ENCODE measurements at regions not wholly inside any gene's neighbourhood (a gene's known extent, or its start where the extent isn't known, plus 50 kb on each side); places are given as distances from the start of the nearest gene placed in this dataset.

DNA sequence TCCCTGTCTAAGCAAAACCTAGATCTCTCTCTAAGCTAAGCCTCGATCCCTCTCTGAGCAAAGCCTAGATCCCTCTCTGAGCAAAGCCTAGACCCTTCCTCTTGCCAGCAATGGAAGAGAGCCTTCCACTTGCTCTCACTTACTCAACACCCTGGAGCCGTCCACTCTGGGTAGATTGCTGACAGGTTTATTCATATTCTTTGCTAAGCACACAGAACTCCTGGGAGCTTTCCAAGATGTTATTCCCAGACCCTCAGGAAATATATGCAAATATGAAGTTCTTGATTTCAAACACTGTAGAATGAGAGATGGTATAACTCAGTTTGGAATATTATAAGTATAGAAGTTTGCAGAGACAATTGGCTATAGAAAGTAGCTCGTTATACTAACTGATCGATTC, 503.8 kb upstream of the CELF2 start:
- no peak for DNase-seq (ENCODE audit: low spot score)
- TF ChIP-seq, protein P1, sequence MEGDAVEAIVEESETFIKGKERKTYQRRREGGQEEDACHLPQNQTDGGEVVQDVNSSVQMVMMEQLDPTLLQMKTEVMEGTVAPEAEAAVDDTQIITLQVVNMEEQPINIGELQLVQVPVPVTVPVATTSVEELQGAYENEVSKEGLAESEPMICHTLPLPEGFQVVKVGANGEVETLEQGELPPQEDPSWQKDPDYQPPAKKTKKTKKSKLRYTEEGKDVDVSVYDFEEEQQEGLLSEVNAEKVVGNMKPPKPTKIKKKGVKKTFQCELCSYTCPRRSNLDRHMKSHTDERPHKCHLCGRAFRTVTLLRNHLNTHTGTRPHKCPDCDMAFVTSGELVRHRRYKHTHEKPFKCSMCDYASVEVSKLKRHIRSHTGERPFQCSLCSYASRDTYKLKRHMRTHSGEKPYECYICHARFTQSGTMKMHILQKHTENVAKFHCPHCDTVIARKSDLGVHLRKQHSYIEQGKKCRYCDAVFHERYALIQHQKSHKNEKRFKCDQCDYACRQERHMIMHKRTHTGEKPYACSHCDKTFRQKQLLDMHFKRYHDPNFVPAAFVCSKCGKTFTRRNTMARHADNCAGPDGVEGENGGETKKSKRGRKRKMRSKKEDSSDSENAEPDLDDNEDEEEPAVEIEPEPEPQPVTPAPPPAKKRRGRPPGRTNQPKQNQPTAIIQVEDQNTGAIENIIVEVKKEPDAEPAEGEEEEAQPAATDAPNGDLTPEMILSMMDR (IDR thresholded peaks at IDR 0.05; ENCODE audit: extremely low read depth, missing control alignments), result no peak

DNA sequence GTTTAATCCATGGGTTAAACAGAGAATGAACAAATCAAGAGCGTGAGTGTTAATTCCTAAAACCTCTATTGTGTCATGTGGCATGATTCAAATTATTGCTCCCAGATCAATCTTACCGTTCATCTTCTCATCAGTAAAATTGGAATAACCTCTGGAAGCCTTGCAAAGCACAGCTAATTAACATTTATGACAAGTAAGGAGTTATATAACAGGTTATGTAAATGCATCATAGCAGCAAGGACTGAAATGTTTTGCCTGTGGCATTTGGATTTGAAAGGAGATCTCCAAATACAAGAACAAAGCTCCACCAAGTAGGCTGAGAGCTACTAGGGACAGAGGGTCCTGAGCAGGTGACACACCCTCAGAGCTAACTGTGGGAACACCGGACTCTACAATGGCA, 502.9 kb upstream of the CELF2 start:
- DNase-seq (ENCODE audit: low spot score), result no peak
- TF ChIP-seq, protein P1 (IDR thresholded peaks at IDR 0.05; ENCODE audit: extremely low read depth, missing control alignments), result no peak

- TF ChIP-seq, protein P1 (IDR thresholded peaks at IDR 0.05; ENCODE audit: extremely low read depth, missing control alignments), result no peak
- DNase-seq (ENCODE audit: low spot score), result no peak
Measured at GRCh38 chr10:10515479-10516204, 502.0 kb upstream of the CELF2 start.

DNA sequence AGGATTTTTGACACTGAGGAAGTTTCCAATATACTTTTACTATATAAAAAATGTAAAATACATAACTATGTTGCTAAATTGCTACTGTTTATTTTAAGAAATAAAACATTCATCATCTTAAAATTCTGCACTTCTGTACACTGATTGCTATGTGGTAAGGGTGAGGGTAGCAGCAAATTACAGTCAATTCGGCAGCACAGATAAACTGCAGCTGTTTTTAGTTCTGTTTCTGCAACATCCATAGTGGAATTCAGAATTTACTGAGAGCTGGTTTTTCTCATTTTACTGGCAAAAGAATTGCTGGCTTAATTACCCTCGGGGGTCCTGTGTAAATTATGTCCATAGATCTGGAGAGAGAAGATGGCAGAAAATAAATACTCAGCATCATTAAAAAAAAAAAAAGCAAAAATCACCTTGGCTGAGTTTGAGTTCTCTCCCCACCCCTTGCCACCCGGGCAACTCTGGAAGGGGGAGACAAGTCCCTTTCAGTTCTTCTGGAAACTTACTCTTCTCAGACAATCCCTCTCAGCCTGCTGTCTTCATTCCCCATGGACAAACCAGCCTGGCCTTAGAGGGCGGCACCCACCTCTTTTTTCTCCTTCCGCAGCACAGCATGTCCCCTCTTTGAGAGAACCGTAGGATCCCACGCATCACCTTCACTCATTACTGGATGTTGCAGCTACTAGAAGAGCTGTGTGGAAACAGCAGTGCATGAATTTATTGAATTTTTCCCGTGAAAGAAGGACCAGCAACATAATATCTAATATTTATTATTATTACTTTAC, 501.1 kb upstream of the CELF2 start:
- TF ChIP-seq, protein P1 (IDR thresholded peaks at IDR 0.05; ENCODE audit: extremely low read depth, missing control alignments), result no peak

GRCh38 chr10:10517866-10518265, 499.8 kb upstream of the CELF2 start:
- DNase-seq (ENCODE audit: low spot score), result no peak

More for the DNA sequence above, 501.1 kb upstream of the CELF2 start:
- no peak for DNase-seq (ENCODE audit: low spot score)

DNA sequence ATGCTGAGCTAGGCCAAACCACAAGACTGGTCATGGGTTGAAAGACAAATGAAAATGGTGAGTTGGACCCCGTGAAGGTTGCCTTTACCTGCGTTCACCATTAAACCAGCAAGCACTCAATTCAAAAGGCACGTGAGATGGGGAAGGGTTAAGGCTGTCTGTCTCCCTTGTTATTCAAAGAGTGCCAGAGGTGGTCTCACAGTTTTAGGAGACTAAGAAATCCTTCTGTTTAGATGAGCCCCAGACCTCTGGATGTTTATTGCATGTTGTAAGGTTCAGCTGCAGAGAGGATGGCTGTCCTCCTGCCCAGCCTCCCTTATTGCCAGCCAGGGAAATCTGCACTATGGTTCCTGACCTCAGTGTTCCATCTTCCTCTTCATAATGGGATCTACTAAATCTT, 498.0 kb upstream of the CELF2 start:
- TF ChIP-seq, protein P1 (IDR thresholded peaks at IDR 0.05; ENCODE audit: extremely low read depth, missing control alignments), result no peak
- DNase-seq (ENCODE audit: low spot score), result no peak

More at GRCh38 chr10:10517866-10518265, 499.8 kb upstream of the CELF2 start:
- TF ChIP-seq, protein P1 (IDR thresholded peaks at IDR 0.05; ENCODE audit: extremely low read depth, missing control alignments), result no peak

All from GM20000 (cell line).